Parathyroid adenoma (tissue), 2 donors: ENCODE measurements at regions not wholly inside any gene's neighbourhood (a gene's known extent, or its start where the extent isn't known, plus 50 kb on each side); places are given as distances from the start of the nearest gene placed in this dataset.

Experiments used
- H2AFZ ChIP-seq: fragments of 300-600 bp; sonication (generic); one replicate; pipeline ENCODE4 v1.7.0; 2017; ENCODE audit warnings: antibody characterized with exemption, mild to moderate bottlenecking
- H3K27ac ChIP-seq: fragments of 300-600 bp; sonication (generic); one replicate; pipeline ENCODE4 v1.7.0; 2017
- H3K27me3 ChIP-seq: fragments of 300-600 bp; sonication (generic); one replicate; pipeline ENCODE4 v1.7.0; 2017; ENCODE audit warnings: low read length; ENCODE audit not compliant: control insufficient read depth, insufficient read depth
- H3K36me3 ChIP-seq: fragments of 300-600 bp; sonication (generic); one replicate; pipeline ENCODE4 v1.7.0; 2017; ENCODE audit warnings: low read length; ENCODE audit not compliant: control insufficient read depth, insufficient read depth
- H3K4me1 ChIP-seq: fragments of 300-600 bp; sonication (generic); one replicate; pipeline ENCODE4 v1.7.0; 2017; ENCODE audit warnings: control low read depth
- H3K4me2 ChIP-seq: fragments of 300-600 bp; sonication (generic); one replicate; pipeline ENCODE4 v1.7.0; 2017; ENCODE audit warnings: low read length
- H3K4me3 ChIP-seq: fragments of 300-600 bp; sonication (generic); one replicate; pipeline ENCODE4 v1.7.0; 2017; ENCODE audit warnings: low read depth, low read length
- H3K79me2 ChIP-seq: fragments of 300-600 bp; sonication (generic); one replicate; pipeline ENCODE4 v1.7.0; 2017; ENCODE audit warnings: control low read depth
- H3K9ac ChIP-seq: fragments of 300-600 bp; sonication (generic); one replicate; pipeline ENCODE4 v1.7.0; 2017; ENCODE audit warnings: mild to moderate bottlenecking
- H3K9me3 ChIP-seq: fragments of 300-600 bp; sonication (generic); one replicate; pipeline ENCODE4 v1.7.0; 2017; ENCODE audit warnings: low read length; ENCODE audit not compliant: control insufficient read depth
- CTCF ChIP-seq: fragments of 300-600 bp; sonication (generic); IDR thresholded peaks from one replicate; pipeline ENCODE4 v1.7.0; 2017; ENCODE audit warnings: antibody characterized with exemption, mild to moderate bottlenecking
- donor health status: primary hyperparathyroidism.

- H3K79me2 ChIP-seq = no peaks in the 10 kb centered on the region
- no peaks in the 10 kb centered on the region for H3K4me1 ChIP-seq
- no peak overlapping the region for H3K9ac ChIP-seq
- no peak overlapping the region for H2AFZ ChIP-seq
- no peaks in the 10 kb centered on the region for H3K9me3 ChIP-seq
- no peak overlapping the region for H3K4me2 ChIP-seq
- no peak for TF ChIP-seq CTCF
- H3K27ac ChIP-seq = no peak overlapping the region
- no peaks in the 10 kb centered on the region for H3K27me3 ChIP-seq
- no peak overlapping the region for H3K4me3 ChIP-seq
- H3K36me3 ChIP-seq = no peaks in the 10 kb centered on the region
These were observed 166.8 kb upstream of the MAMLD1 start for GRCh38 chrX:150196285-150196684.

- Histone ChIP-seq H3K36me3 (no peaks in the 10 kb centered on the region), H3K27ac (no peak overlapping the region), H3K9ac (no peak overlapping the region), H3K27me3 (no peaks in the 10 kb centered on the region), H3K4me2 (no peak overlapping the region), H3K4me1 (no peaks in the 10 kb centered on the region), H3K9me3 (no peaks in the 10 kb centered on the region), H3K4me3 (no peak overlapping the region), H3K79me2 (no peaks in the 10 kb centered on the region), H2AFZ (no peak overlapping the region)
- no peak for TF ChIP-seq CTCF
These were observed 165.7 kb upstream of the MAMLD1 start for GRCh38 chrX:150197388-150197787.

GRCh38 chrX:150198776-150199175, 164.3 kb upstream of the MAMLD1 start:
- no peak overlapping the region for H3K9ac ChIP-seq
- H3K4me2 ChIP-seq = no peak overlapping the region
- no peaks in the 10 kb centered on the region for H3K79me2 ChIP-seq
- no peak overlapping the region for H2AFZ ChIP-seq
- no peaks in the 10 kb centered on the region for H3K4me1 ChIP-seq
- no peak overlapping the region for H3K4me3 ChIP-seq
- H3K36me3 ChIP-seq = no peaks in the 10 kb centered on the region
- TF ChIP-seq CTCF = no peak
- H3K27me3 ChIP-seq = no peaks in the 10 kb centered on the region
- no peak overlapping the region for H3K27ac ChIP-seq
- H3K9me3 ChIP-seq = no peaks in the 10 kb centered on the region

GRCh38 chrX:150199181-150199580, 163.9 kb upstream of the MAMLD1 start:
- Histone ChIP-seq H2AFZ (no peak overlapping the region), H3K9ac (no peak overlapping the region), H3K4me3 (no peak overlapping the region), H3K27me3 (no peaks in the 10 kb centered on the region), H3K36me3 (no peaks in the 10 kb centered on the region), H3K79me2 (no peaks in the 10 kb centered on the region), H3K27ac (no peak overlapping the region), H3K9me3 (no peaks in the 10 kb centered on the region), H3K4me2 (no peak overlapping the region), H3K4me1 (no peaks in the 10 kb centered on the region)
- TF ChIP-seq CTCF = no peak

GRCh38 chrX:150199803-150200202, 163.3 kb upstream of the MAMLD1 start:
- Histone ChIP-seq H3K4me2 (no peak overlapping the region), H3K27me3 (no peaks in the 10 kb centered on the region), H3K79me2 (no peaks in the 10 kb centered on the region), H3K27ac (no peak overlapping the region), H3K9ac (no peak overlapping the region), H2AFZ (no peak overlapping the region), H3K4me1 (no peaks in the 10 kb centered on the region), H3K9me3 (no peaks in the 10 kb centered on the region), H3K36me3 (no peaks in the 10 kb centered on the region), H3K4me3 (no peak overlapping the region)
- no peak for TF ChIP-seq CTCF
